ENCODE measurements at regions not wholly inside any gene's neighbourhood (a gene's known extent, or its start where the extent isn't known, plus 50 kb on each side); places are given as distances from the start of the nearest gene placed in this dataset.

DNA sequence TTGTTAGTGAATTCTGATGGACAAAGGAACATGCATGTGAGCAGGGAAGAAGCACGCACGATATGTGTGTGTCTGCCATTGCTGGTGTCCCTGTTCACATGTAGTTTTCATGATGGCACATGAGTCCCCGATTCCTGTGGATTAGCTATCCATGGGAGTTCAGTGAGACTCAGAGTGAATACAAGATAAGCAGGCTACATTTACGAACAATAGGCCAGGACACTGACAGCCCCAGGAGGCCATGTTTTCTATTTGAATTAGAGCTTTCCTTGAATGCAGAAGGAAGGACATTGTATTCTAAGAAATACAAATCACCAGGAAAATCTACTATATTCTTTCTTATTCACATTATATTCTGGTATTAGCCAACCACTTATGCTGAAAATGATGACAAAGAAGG, 171.4 kb downstream of the PPP1R2C start:
- TF ChIP-seq, protein P1, sequence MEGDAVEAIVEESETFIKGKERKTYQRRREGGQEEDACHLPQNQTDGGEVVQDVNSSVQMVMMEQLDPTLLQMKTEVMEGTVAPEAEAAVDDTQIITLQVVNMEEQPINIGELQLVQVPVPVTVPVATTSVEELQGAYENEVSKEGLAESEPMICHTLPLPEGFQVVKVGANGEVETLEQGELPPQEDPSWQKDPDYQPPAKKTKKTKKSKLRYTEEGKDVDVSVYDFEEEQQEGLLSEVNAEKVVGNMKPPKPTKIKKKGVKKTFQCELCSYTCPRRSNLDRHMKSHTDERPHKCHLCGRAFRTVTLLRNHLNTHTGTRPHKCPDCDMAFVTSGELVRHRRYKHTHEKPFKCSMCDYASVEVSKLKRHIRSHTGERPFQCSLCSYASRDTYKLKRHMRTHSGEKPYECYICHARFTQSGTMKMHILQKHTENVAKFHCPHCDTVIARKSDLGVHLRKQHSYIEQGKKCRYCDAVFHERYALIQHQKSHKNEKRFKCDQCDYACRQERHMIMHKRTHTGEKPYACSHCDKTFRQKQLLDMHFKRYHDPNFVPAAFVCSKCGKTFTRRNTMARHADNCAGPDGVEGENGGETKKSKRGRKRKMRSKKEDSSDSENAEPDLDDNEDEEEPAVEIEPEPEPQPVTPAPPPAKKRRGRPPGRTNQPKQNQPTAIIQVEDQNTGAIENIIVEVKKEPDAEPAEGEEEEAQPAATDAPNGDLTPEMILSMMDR (optimal IDR thresholded peaks at IDR 0.05 in 1 of 3, IDR thresholded peaks at IDR 0.05 in 1 of 3, conservative IDR thresholded peaks at IDR 0.05 in 1 of 3; ENCODE audit: extremely low read depth in 1 of 3, insufficient read depth in 2 of 3, low read length in 3 of 3), result no peak
- TF ChIP-seq EZH2 (IDR thresholded peaks at IDR 0.05; ENCODE audit: low read length), result no peak

Measured in keratinocyte (primary cell).